ENCODE measurements at regions not wholly inside any gene's neighbourhood (a gene's known extent, or its start where the extent isn't known, plus 50 kb on each side); places are given as distances from the start of the nearest gene placed in this dataset.

DNA sequence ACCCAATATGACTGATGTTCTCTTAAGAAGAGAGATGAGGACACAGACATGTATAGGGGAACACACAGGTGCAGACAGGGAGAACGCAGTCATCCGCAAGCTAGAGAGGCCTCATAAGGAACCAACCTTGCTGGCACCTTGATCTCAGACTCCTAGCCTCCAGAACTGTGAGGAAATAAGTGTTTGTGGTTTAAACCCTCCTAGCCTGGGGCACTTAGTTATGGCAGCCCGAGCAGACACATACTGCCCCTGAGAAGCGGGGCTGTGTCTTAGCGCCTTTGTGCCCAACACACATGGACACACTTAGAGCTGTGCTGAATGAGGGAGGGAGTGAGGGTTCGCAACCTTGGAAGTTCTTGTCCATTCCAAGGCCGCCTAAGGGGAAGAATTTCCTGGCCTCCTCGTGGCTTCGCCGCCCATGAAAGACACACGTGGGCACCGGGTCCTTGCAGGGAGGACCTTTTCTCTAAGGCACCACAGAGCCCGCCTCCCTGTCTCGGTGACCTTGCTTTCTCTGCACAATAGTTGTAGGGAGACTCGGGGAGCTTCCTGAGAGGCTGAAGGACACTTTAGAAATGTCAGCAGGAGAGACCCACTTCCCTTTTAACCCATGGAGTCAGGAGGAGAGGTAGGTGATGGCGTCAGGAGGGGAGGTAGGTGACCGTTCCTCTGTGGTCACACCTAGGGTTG, 224.5 kb upstream of the HDAC4 start:
- DNase-seq (ENCODE audit: low spot score), result no peak

DNA sequence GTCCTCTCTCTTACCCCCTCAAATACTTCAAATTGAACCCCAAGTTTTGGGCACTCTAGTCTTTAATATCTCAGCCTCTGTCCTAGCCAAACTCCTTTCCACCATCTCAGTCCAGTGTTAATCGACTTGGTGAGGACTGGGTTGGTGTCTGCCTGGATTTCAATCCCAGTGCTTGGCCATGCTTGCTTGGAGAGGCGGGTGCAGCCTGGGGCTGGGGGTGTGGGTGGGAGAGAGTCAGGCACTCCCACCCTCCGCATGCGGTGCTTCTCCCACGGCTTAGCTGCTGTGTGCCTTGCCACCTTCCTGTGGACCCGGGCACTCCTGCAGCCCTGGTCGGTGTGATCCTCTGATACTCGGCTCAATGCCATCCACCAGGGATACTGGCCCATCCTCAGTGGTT, 220.8 kb upstream of the HDAC4 start:
- no peak for DNase-seq (ENCODE audit: low spot score)

DNA sequence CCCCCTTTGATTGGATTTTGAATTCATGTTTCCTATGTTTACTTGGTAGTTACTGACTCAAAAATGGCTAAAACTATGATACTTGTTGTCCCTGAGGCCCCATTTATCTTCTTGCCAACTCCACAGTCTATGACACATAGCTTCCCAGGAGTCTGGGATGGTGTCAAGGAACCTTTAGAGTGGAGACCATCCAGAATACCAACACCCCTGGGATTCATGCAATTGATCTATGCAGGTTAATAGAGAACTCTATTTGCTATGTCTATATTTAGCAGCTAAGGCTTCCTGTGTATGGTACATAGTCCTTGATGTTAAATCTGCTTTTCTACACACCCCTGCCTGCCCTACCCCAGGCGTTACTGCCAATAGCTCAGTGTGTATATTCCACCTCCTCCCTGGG, 218.5 kb upstream of the HDAC4 start:
- DNase-seq (ENCODE audit: low spot score), result no peak

DNA sequence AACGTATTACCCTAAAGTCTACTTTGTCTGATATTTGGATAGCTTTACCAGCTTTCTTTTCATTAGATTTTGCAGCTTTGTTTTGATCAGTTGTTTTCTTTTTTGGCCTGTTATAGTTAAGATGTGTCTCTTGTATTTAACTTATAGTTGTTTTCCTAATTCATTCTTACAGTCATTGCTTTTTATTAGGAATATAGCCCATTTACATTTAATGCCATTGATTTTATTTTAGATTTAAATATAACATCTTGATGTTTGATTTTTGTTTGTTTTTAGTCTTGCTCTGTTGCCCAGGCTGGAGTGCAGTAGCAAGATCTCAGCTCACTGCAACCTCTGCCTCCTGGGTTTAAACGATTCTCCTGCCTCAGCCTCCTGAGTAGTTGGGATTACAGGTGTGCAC, 215.9 kb upstream of the HDAC4 start:
- DNase-seq (ENCODE audit: low spot score), result no peak

DNA sequence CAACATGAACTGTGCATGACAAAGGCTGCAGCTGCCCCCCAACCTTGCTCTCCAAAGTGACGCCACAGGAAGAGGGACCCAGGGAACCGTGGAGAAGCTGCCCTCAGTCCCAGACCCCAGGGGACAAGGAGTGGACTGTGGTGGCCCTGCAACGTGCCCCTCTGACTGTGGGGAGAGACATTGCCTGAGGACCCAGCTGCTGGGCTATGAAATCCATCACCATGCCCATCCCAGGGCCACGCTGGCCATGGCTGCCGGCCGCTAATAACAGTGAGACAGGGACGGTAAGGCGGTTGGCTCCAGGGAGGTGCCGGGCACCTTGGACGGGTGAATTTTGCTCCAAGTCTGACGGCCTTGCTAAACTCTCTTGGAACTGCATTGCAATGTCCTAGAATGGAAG, 211.3 kb upstream of the HDAC4 start:
- DNase-seq (ENCODE audit: low spot score), result no peak

DNA sequence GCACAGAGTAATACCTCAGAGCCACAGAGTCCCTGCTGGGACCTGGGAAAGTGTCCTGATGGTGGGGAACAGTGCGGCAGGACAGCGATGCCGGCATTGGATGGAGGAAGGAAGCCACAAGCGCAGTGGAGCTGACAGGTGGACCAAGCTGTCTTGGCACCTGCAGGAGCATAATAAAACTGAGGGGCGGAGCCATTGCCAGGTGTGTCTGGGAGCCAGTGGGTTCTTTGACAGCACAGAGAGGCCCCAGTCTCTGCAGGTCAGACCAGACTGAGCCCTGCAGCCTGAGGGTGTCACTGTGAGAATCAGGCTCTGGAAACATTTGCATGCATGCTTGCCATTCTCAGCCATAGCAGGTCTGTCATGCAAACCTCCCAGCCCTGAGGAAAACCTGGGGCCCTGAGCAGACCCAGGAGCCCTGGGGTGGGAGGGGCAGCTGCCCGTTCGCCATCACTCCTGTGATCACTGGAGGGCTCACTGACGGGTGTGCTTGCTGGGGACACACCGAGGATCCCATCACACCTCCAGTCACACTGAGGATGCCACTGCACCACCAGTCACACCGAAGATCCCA, 210.5 kb upstream of the HDAC4 start:
- DNase-seq (ENCODE audit: low spot score), result no peak

DNA sequence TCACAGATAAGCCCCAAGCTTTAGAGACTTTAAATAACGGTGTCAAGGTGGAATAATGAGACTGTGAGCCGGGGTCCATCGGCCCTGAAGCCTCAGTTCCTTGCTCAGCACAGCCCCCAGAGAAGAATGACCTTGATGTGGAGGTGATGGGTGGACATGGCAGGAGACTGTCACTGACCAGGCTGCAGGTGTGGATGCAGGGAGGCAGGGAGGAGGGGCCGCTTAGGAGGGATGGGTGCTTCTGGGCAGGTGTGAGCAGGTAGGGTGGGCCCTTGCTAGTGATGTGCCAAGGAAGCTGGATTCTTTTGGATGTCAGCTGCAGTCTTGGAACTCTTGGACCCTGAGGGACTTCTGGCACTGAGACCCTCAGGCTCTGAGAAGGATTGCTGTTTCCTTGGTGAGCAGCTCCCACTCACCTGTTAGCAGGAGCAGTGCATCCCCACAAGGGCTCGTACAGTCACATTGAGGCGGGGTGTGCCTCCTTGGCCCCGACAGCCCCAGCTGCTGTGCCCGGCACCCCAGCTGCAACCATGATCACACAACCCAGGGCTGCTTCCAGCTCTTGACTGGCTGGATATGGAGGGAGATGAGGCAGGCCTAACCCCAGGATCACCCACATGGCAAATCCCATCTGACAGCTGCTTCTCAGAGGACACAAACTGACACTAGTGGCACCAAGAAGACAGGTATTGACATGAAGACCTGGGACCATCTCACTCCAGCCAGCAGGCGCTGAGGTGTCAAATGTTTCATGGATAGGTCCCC, 209.8 kb upstream of the HDAC4 start:
- DNase-seq (ENCODE audit: low spot score), result no peak

DNA sequence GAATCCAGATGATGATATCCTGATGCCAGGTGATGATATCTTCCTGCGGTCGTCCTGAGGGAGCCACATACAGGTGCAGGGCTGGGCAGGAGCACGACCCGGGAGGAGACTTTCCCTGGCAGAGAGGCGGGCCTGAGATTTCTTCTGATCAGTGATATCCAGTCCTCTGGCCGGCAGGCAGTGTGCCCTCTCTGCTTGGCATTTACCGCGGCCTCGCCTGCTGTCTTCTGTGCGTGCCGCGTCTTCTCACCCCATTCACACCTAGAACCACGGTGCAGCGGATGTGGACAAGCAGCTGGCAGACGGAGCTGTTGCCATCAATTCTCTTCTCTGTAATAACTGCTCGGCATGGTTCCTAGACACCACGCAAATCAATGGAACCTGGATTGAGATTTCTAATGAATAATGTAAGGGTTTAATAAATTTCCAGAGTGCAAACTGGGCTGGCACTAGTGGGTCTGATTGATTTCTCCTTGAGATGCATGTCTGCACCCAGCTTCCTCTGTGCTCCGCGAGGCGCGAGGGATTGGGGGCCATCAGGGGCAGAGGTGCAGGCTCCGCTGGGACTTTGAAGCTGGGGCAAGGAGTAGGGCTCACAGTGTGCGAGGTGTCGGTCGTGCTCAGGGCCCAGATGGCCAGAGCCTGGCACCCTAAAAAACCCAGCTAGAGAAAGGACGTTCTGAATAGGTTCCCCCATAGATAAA, 208.9 kb upstream of the HDAC4 start:
- no peak for DNase-seq (ENCODE audit: low spot score)

DNA sequence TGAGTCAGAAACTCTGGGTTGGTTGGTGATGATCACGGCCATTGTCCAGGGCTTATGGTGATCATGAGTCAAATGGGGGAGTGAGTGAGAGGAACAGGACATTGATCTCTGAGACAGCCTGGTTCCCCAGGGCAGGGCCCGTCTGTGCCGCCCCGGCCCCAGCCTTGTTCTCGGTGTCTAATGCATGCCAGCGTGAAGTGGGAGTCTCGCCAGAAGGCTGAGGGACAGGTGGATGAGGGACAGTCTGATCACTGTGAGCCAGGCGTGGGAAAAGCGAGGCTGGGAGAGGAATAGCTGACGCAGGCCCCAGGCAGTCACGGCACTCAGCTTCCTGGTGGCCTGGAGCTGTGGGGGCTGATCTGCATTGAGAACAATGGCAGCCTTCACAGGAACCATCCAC, 208.3 kb upstream of the HDAC4 start:
- DNase-seq (ENCODE audit: low spot score), result no peak

DNA sequence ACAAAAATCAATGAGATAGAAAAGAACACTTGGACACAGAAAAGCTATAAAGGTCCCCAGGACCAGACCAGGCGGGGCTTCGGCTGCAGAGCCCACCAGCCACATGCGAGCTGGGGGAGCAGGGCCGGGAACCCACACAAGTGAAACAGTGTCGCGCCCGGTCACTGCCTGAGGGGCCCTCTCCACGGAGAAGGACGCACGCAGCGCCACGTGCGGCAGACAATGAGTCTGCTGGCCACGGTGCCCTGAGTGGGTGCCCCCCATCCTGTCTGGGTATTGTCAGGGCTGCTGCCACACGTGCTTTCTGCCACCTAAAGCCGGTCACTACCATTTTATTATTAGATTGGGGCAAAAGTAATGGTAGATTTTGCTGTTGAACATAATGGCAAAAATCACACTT, 207.9 kb upstream of the HDAC4 start:
- DNase-seq (ENCODE audit: low spot score), result no peak

DNA sequence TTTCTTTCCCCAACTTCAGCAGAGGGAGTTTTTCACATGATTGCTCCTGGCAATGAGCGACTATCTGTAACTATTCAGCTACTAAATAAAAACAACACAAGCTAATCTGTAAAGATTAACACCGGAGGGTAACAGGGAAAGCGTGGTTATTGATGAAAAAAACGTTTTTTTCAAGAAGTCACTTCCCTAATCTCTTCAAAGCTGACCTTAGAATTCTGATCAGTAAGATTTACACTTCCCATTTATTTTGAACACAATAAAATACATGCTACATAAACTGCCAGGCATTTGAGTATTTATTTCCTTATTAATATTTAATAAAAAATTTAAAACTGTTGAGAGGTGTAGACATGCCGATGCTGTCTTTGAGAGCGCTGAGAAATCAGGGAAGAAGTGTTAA, 207.4 kb upstream of the HDAC4 start:
- no peak for DNase-seq (ENCODE audit: low spot score)

DNA sequence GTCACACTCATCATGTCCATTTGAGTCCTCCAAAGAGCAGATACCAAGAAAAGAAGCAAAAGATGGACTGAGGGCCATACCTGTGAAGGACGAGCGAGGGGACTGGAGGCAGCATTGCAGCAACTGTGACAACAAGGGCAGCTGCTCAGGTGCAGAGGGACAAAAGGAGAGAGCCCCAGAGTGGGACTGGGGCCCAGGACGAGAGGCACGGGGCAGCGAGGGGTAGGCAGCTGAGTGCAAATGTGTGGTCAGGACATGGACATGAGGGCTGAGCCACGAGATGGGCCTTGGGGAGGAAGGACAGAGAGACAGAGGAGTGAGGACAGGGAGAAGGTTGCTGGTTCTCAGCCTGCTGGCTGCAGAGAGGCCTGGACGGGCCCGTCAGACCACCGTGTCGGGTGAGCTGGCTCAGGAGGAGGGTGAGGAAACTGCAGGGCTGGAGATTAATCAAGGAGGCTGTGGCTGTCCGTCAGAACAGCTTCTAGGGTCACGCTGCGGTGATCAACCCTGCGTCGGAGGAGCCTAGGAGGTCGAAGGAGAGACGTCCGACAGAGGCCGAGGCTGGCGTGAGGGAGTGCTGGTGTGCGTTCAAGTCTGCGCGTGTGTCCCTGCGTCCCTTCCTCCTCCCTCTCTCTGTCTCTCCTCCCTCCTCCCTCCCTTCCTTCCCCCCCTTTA, 206.8 kb upstream of the HDAC4 start:
- DNase-seq (ENCODE audit: low spot score), result no peak

DNA sequence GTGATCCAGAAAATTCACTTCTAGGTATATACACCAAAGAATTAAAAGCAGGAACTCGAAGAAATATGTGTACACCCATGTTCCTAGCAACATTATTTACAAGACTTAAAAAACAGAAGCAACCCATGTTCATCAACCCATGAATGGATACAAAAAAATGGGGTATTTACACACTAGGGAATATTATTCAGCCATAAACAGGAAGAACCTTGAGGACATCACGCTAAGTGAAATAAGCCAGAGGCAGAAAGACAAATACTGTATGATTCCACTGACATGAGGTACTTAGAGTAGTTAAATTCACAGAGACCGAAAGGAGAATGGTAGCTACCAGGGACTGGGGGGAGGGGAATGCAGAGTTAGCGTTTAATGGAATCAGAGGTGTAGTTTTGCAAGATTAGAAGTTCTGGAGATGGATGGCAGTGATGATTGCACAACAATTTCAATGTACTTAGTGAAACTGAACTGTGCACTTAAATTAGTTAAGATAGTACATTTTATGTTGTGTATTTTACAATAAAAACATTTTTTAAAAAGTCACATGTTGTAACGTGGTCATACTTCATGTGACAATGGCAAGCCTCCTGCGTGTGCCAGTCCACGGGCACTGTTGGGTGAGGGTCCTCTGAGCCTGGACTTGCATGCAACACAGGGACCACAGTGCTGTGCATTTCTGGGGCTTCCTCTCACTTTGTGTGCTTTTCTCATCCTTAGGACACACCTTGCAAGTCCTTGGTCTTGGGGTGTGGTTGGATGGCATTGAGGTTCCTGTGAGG, 206.1 kb upstream of the HDAC4 start:
- no peak for DNase-seq (ENCODE audit: low spot score)

DNA sequence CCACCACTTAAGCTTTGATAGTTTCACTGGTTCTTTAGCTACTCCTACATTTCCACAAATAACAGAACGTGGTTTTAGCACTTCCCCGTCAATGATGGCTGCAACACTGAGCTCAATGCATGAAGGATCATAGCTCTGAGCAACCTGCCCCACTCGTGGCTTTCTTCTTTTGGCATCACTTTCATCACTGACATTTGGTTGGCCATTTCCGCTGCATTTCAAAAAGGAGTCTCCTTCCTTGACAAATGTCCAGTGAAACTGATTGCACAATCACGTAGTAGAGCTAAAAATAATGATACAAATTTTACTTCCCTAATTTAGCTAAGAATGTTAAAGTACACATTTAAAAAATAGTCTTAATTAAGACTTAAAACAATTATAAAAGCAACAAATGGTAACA, 205.2 kb upstream of the HDAC4 start:
- no peak for DNase-seq (ENCODE audit: low spot score)

DNA sequence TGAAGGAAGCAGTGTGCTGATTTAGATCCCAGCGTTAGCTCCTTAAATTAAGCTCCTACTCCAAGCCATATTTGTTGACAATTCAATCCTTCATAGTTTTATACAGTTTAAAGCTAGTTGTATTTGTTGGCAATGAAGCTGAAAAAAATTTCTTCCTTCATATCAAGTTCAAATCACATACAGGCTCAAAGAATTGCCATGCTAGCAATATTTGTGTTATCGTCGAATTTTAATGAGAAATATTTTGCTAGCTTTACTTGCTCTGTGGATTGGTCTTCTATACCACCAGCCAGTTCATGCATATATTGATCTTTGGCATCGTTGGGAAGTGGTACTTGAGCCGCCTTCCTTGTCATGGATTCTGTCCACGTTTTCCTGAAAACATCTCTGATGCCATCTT, 204.6 kb upstream of the HDAC4 start:
- no peak for DNase-seq (ENCODE audit: low spot score)

DNA sequence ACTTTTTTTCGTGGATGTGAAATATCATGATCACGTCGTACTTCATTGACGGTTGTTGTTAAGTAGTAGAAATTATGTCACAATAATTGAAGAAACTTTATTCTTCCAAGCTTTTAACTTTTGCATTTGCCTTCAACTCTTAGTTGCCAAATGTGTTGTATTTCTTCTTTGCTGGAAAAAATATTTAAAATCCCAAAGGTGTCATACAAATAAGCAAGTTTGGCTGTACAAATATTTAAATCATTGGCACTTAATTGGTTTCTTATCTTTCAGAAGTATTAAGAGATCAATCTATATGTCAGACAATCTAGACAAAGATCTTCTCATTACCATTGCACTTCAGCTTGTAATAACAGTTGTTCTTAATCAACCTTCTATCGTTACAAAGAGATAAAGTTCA, 204.0 kb upstream of the HDAC4 start:
- DNase-seq (ENCODE audit: low spot score), result no peak

DNA sequence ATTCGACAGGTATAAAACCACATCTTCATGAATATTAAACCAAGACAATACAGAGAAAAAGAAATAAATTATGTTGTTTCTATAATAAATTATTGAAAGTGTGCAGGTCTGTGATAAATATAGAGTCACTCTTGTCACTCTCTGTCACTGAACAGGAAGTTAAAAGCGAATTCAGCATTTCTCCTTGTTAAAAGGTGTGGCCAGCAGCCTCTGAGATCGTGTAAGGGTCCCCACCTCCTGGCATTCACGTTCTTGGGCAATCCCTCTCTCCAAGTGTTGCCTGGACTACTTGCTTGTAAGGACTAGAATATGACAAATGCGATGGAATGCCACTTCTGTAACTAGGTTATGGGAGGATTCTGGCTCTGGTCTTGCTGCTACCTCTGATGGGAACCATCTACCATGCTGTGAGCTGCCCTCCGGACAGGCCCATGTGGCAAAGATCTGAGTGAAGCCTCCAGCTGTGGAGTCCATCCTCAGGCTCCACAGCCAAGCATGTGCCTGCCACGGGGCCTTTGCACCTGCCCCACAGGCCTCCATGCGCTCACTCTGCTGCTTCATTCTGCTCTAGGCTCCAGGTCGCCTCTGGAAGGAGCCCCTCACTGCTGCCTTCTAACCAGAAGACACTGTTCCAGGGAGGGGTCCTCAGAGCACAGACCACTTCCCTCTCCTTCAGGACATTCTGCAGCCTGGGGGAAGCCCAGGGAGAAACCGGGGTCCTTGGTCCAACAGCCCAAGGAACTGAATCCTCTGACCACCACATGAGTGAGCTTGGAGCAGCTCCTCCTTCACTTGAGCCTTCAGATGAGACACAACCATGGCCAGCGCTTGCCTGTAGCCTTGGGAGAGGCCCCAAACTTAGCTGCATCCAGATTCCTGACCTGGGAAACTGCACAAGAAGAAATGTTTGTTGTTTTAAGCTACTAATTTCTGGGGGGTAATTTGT, 202.9 kb upstream of the HDAC4 start:
- no peak for DNase-seq (ENCODE audit: low spot score)

DNA sequence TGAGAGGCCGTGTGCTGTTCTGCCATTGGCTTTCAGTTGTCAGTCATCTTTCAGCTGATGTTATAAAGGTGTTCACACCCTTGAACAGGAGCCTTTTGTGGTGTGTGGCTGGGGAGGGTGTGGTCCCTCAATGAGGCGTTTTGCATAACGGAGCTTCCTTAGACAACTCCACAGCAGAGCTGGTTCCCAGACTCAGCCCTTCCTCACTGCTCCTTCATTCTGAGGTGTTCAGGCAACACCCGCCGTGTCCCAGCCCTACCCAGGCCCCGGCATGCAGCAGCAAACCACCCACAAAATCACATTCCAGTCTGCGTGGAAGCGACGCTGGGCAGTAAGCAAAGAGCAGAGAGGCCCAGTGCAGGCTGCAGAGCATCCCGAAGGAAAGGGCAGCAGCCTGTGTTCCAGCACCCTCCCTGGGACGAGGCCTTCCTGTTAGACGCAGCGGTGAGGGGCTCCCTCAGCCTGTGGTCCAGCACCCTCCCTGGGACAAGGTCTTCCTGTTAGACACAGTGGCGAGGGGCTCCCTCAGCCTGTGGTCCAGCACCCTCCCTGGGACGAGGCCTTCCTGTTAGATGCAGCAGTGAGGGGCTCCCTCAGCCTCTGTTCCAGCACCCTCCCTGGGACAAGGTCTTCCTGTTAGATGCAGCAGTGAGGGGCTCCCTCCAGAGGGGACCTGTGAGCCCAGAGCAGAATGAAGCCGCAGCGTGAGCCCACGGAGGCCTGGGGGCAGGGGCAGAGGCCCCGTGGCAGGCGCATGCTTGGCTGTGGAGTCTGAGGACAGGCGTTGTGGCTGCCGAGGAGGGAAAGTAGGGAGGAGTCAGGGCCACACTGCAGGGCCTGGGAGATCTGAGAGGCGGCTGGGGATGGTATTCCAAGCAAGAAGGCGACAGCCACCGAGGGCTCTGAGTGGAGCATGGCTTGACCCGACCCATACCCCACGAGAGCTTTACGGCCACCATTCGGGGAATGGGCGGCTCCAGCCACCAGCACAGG, 201.8 kb upstream of the HDAC4 start:
- no peak for DNase-seq (ENCODE audit: low spot score)

DNA sequence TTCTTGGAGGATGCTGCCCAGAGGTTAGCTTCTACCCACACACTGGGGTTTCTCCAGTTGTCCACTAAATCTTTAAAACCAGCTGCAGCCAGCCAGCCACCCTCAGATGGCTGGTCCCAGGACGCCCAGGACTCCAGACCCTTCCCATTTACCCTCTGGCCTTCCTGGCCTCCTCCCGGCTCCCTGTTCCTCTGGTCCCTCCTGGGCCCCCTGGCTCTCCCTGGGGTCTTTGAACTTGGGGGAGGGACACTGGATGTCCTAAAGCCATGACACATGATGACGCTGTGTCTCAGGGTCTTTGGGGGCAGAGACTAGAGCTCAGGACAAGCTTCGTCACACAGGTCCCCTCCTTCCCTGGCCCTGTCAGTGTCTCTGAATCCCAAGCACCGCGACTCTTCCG, 201.1 kb upstream of the HDAC4 start:
- DNase-seq (ENCODE audit: low spot score), result no peak

Data from SW480 (cell line).